Skeletal muscle tissue (tissue), 3 donors: ENCODE measurements at regions not wholly inside any gene's neighbourhood (a gene's known extent, or its start where the extent isn't known, plus 50 kb on each side); places are given as distances from the start of the nearest gene placed in this dataset.

Source experiments
- H3K27ac ChIP-seq: one replicate; pipeline ENCODE4 v1.7.0; 2013; ENCODE audit warnings: mild to moderate bottlenecking, low read depth, low read length, inconsistent platforms
- H3K27me3 ChIP-seq, 3 donors: one replicate each; pipeline ENCODE4 v1.7.0; 2013; ENCODE audit warnings: low read length in 3 of 3; ENCODE audit not compliant: control insufficient read depth in 3 of 3, insufficient read depth in 3 of 3
- H3K36me3 ChIP-seq, 3 donors: one replicate each; pipeline ENCODE4 v1.7.0; 2013; ENCODE audit warnings: low read length in 3 of 3; ENCODE audit not compliant: control insufficient read depth in 3 of 3, insufficient read depth in 3 of 3
- H3K4me1 ChIP-seq, 3 donors: one replicate each; pipeline ENCODE4 v1.7.0; 2013; ENCODE audit warnings: low read length in 3 of 3, mild to moderate bottlenecking in 3 of 3; ENCODE audit not compliant: control insufficient read depth in 3 of 3, insufficient read depth in 3 of 3
- H3K4me3 ChIP-seq, 3 donors: one replicate each; pipeline ENCODE4 v1.7.0; 2013; ENCODE audit warnings: low read length in 3 of 3
- H3K9ac ChIP-seq, 3 donors: one replicate each; pipeline ENCODE4 v1.7.0; 2013; ENCODE audit warnings: low read length in 3 of 3, mild to moderate bottlenecking in 3 of 3, moderate library complexity in 2 of 3, low read depth in 1 of 3
- H3K9me3 ChIP-seq, 3 donors: one replicate each; pipeline ENCODE4 v1.7.0; 2013; ENCODE audit warnings: low read length in 3 of 3; ENCODE audit not compliant: control insufficient read depth in 3 of 3
- donor health status: Osteomylitis.

DNA sequence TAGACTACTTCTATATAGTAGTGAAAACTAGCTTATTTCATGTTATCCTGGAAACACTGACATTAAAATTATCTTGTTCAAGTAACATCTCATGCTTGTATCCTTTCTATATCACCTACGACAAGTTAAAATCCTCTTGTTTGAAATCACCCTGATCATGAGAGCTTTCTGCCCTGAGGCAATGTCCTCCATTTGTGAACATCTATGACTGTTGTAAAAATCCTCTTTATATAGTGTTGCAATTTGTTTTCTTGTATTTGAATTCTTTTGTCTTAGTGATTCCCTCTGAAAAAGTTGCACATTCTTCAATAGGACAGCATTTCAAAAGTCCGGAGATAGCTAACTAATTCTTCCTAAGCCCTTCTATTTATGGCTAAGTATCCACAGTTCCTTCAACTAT lies 480.3 kb downstream of the NSUN3 start:
- H3K27me3 ChIP-seq: no peaks in the 10 kb centered on the region
- H3K36me3 ChIP-seq: no peaks in the 10 kb centered on the region
- no peak overlapping the region for H3K9ac ChIP-seq
- H3K4me1 ChIP-seq: no peaks in the 10 kb centered on the region
- H3K4me3 ChIP-seq: no peak overlapping the region
- no peaks in the 10 kb centered on the region for H3K9me3 ChIP-seq
- no peak overlapping the region for H3K27ac ChIP-seq

DNA sequence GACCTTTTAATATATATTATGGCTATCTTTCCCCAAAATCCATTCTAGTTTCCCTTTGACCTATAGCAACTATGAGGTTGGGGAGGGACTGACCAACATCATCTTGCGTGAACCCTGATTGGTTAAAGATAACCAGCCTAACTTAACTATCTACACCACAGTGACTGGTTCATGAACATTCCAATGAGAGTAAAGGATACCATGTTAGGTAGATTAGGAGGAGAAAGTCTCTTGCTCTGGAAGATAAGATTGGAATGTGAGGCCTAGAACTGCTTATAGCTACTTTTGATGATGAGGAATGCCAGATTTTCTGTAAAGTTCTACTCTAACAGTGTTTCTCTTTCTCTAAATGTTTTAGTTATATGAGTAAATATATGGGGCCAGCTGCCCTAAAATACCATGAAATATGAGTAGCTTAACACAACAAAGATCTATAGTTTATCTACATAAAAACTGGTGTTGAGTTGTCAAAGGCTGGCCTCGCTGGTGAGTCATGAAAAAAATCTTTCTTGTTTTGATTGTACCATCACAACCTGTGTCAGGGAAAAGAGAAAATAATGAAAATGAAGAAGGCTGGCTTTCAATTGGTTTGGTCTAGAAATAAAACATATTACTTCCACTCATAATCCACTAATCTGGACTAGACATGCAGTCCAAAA lies 481.4 kb downstream of the NSUN3 start:
- no peak overlapping the region for H3K27ac ChIP-seq

GRCh38 chr3:94548581-94549316 lies 485.9 kb downstream of the NSUN3 start:
- H3K9ac ChIP-seq: no peak overlapping the region
- no peaks in the 10 kb centered on the region for H3K4me1 ChIP-seq
- no peak overlapping the region for H3K4me3 ChIP-seq
- peaks cover 0 to 8% (median 3%) of the 10 kb centered on the region in 3 donors for H3K9me3 ChIP-seq
- H3K27me3 ChIP-seq: no peaks in the 10 kb centered on the region
- no peak overlapping the region for H3K27ac ChIP-seq
- H3K36me3 ChIP-seq: no peaks in the 10 kb centered on the region

More for the DNA sequence above, 481.4 kb downstream of the NSUN3 start:
- H3K27me3 ChIP-seq: no peaks in the 10 kb centered on the region
- H3K36me3 ChIP-seq: no peaks in the 10 kb centered on the region
- H3K9ac ChIP-seq: no peak overlapping the region
- H3K4me3 ChIP-seq: no peak overlapping the region
- peaks cover 0 to 3% (median 3%) of the 10 kb centered on the region in 3 donors for H3K9me3 ChIP-seq
- no peaks in the 10 kb centered on the region for H3K4me1 ChIP-seq

DNA sequence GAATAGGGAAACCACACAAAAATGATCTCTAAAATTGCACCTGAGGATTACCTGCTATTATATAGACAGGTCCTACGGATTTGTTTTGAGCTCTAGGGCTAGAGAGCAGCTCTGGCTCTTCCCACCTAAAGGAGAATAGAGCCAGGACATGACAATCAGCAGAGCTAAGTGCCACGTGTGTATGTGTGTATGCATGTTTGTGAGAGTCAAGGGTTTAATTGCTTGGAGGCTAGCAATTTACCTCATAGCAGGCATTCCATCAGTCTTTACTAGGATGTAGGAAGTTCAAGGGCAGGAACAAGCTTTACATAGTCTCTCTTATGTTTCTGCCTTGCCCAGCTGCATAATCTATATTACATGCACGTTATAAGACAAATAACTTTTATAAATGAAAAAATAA lies 498.2 kb downstream of the NSUN3 start:
- no peak overlapping the region for H3K4me3 ChIP-seq
- no peaks in the 10 kb centered on the region for H3K36me3 ChIP-seq
- no peaks in the 10 kb centered on the region for H3K27me3 ChIP-seq
- no peak overlapping the region for H3K9ac ChIP-seq
- H3K9me3 ChIP-seq: no peaks in the 10 kb centered on the region
- H3K27ac ChIP-seq: no peak overlapping the region
- no peaks in the 10 kb centered on the region for H3K4me1 ChIP-seq

- Histone ChIP-seq H3K9me3 (no peaks in the 10 kb centered on the region), H3K4me3 (no peak overlapping the region), H3K27ac (no peak overlapping the region), H3K9ac (no peak overlapping the region), H3K36me3 (no peaks in the 10 kb centered on the region), H3K4me1 (no peaks in the 10 kb centered on the region), H3K27me3 (no peaks in the 10 kb centered on the region)
These were observed 501.4 kb downstream of the NSUN3 start for GRCh38 chr3:94564247-94564646.

DNA sequence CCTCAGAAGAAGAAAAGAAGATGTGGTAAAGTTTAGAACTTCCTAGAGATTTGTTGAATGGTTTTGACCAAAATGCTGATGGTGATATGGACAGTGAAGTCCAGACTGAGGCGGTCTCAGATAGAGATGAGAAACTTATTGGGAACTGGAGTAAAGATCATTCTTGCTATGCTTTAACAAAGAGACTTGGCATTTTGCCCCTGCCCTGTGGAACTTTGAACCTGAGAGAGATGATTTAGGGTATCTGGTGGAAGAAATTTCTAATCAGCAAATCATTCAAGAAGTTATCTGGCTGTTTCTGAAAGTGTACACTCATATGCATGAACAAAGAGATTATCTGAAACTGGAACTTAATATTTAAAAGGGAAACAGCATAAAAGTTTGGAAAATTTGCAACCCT lies 505.2 kb downstream of the NSUN3 start:
- no peak overlapping the region for H3K4me3 ChIP-seq

DNA sequence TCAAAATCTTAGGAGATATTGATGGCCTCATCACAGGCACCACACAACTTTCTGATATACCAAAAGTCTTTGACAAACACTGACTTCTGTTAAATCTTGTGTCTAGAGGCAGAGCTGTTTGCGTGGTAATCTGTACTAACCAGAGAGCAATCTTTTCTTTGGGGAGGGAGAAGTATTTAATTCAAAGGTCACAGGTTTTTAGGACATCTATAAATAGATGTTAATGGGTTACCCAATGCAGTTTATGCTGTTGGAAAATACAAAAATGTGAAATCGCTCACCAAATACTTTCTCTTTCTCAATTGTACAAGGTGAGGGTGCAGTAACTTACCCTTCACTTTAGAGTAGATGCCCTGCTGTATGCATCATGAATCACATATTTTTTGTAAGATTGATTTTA lies 510.5 kb downstream of the NSUN3 start:
- Histone ChIP-seq H3K36me3 (no peaks in the 10 kb centered on the region), H3K27ac (no peak overlapping the region), H3K4me3 (no peak overlapping the region), H3K27me3 (no peaks in the 10 kb centered on the region), H3K4me1 (no peaks in the 10 kb centered on the region), H3K9me3 (no peaks in the 10 kb centered on the region), H3K9ac (no peak overlapping the region)

More for the DNA sequence above, 505.2 kb downstream of the NSUN3 start:
- Histone ChIP-seq H3K9ac (no peak overlapping the region), H3K36me3 (no peaks in the 10 kb centered on the region), H3K9me3 (no peaks in the 10 kb centered on the region), H3K27me3 (no peaks in the 10 kb centered on the region), H3K27ac (no peak overlapping the region), H3K4me1 (no peaks in the 10 kb centered on the region)

DNA sequence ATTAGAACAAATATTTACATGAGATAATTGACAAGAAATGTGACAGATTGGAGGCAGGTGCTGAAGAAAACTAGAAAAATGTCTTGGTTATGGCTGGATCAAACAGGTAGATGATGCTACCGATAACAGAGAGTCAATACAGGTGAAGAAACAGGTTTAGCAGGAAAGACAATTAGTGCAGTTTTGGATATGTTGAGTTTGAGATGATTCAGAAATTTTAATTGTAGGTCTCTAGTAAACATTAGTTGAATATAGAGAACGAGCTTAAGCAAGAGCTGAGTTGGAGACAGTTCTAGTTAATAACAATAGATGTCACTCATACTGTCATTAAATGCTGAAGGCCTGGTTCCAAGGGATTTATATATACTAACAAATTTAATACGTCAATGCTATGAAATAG lies 524.4 kb downstream of the NSUN3 start:
- Histone ChIP-seq H3K9me3 (peaks cover 0 to 3% (median 0%) of the 10 kb centered on the region in 3 donors), H3K4me3 (no peak overlapping the region), H3K4me1 (no peaks in the 10 kb centered on the region), H3K36me3 (no peaks in the 10 kb centered on the region), H3K27me3 (no peaks in the 10 kb centered on the region), H3K9ac (no peak overlapping the region), H3K27ac (no peak overlapping the region)

- no peak overlapping the region for H3K9ac ChIP-seq
- H3K27ac ChIP-seq: no peak overlapping the region
- H3K27me3 ChIP-seq: no peaks in the 10 kb centered on the region
- no peaks in the 10 kb centered on the region for H3K4me1 ChIP-seq
- peaks cover 0 to 3% (median 0%) of the 10 kb centered on the region in 3 donors for H3K9me3 ChIP-seq
- H3K4me3 ChIP-seq: no peak overlapping the region
- H3K36me3 ChIP-seq: no peaks in the 10 kb centered on the region
These were observed 530.8 kb downstream of the NSUN3 start for GRCh38 chr3:94593526-94594150.

DNA sequence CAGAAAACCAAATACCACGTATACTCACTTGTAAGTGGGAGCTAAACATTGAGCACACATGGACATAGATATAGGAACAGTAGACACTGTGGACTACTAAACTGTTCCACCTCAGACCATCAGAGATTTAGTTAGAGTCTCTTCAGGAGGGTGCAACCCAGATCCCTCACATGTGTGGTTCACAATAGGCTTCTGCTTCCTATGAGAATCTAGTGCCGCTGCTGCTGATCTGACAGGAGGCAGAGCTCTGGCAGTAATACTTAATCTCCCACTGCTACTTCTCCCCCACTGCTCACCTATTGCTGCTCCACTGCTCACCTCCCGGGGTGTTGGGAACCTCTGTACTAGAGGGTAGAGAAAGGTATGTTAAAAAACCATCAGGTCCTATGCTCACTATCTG lies 533.3 kb downstream of the NSUN3 start:
- H3K36me3 ChIP-seq: no peaks in the 10 kb centered on the region
- H3K4me3 ChIP-seq: no peak overlapping the region
- no peak overlapping the region for H3K9ac ChIP-seq
- no peak overlapping the region for H3K27ac ChIP-seq
- H3K9me3 ChIP-seq: no peaks in the 10 kb centered on the region
- no peaks in the 10 kb centered on the region for H3K27me3 ChIP-seq
- no peaks in the 10 kb centered on the region for H3K4me1 ChIP-seq
